ENCODE measurements at regions not wholly inside any gene's neighbourhood (a gene's known extent, or its start where the extent isn't known, plus 50 kb on each side); places are given as distances from the start of the nearest gene placed in this dataset.

GRCh38 chr3:71858503-71859122, 73.7 kb upstream of the PROK2 start:
- no peaks in the 10 kb centered on the region for H3K36me3 Mint-ChIP-seq
- no peak for TF ChIP-seq CTCF (IDR thresholded peaks at IDR 0.05; ENCODE audit: unreplicated experiment)
- H3K4me3 Mint-ChIP-seq: no peak overlapping the region
- H3K27ac Mint-ChIP-seq: no peak overlapping the region
- H3K9me3 Mint-ChIP-seq: peaks cover 16% of the 10 kb centered on the region
- H3K27me3 Mint-ChIP-seq (ENCODE audit: low read depth): peaks cover 6% of the 10 kb centered on the region
- no peak for DNase-seq (ENCODE audit: low spot score in 2 of 2, unreplicated experiment in 2 of 2)
- peaks cover 2% of the 10 kb centered on the region for H3K4me1 Mint-ChIP-seq

- Mint-ChIP-seq H3K27me3 (ENCODE audit: low read depth) (peaks cover 8% of the 10 kb centered on the region), H3K27ac (no peak overlapping the region), H3K4me1 (peaks cover 2% of the 10 kb centered on the region), H3K9me3 (peaks cover 16% of the 10 kb centered on the region), H3K36me3 (no peaks in the 10 kb centered on the region), H3K4me3 (no peak overlapping the region)
- no peak for TF ChIP-seq CTCF (IDR thresholded peaks at IDR 0.05; ENCODE audit: unreplicated experiment)
- DNase-seq (ENCODE audit: low spot score in 2 of 2, unreplicated experiment in 2 of 2): no peak
These were observed 73.0 kb upstream of the PROK2 start for GRCh38 chr3:71857956-71858355.

GRCh38 chr3:71854706-71855105, 69.8 kb upstream of the PROK2 start:
- peaks cover 2% of the 10 kb centered on the region for H3K4me1 Mint-ChIP-seq
- H3K9me3 Mint-ChIP-seq: peaks cover 2% of the 10 kb centered on the region
- peaks cover 15% of the 10 kb centered on the region for H3K27me3 Mint-ChIP-seq (ENCODE audit: low read depth)
- H3K4me3 Mint-ChIP-seq: no peak overlapping the region
- H3K27ac Mint-ChIP-seq: no peak overlapping the region
- H3K36me3 Mint-ChIP-seq: no peaks in the 10 kb centered on the region
- no peak for DNase-seq (ENCODE audit: low spot score in 2 of 2, unreplicated experiment in 2 of 2)
- no peak for TF ChIP-seq CTCF (IDR thresholded peaks at IDR 0.05; ENCODE audit: unreplicated experiment)

- peaks cover 2% of the 10 kb centered on the region for H3K4me1 Mint-ChIP-seq
- H3K9me3 Mint-ChIP-seq: peaks cover 8% of the 10 kb centered on the region
- H3K4me3 Mint-ChIP-seq: no peak overlapping the region
- H3K27ac Mint-ChIP-seq: no peak overlapping the region
- no peaks in the 10 kb centered on the region for H3K36me3 Mint-ChIP-seq
- DNase-seq (ENCODE audit: low spot score in 2 of 2, unreplicated experiment in 2 of 2): no peak
- no peak for TF ChIP-seq CTCF (IDR thresholded peaks at IDR 0.05; ENCODE audit: unreplicated experiment)
- H3K27me3 Mint-ChIP-seq (ENCODE audit: low read depth): peaks cover 13% of the 10 kb centered on the region
These were observed 69.1 kb upstream of the PROK2 start for GRCh38 chr3:71854096-71854495.

DNA sequence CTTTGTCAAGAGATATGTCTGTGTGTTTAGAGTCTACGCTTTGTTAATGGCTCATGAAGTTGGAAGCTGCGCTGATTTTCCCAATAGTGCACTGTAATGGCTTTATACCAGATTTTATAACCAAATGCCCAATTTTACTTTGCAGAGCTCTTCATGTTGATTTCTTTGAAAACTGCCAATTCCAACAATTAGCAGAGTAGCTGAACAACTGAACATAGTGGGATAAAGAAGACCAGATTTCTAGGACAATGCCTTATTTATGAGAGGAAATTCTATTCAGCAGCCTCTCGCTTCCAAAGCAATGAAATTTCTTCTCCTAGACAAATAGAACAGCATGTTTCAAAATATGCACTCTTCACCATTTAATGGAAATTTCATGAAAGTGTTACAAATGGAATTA, 66.9 kb upstream of the PROK2 start:
- Mint-ChIP-seq H3K27me3 (ENCODE audit: low read depth) (peaks cover 13% of the 10 kb centered on the region), H3K27ac (no peak overlapping the region), H3K36me3 (no peaks in the 10 kb centered on the region), H3K9me3 (peaks cover 8% of the 10 kb centered on the region), H3K4me1 (no peaks in the 10 kb centered on the region), H3K4me3 (no peak overlapping the region)
- no peak for TF ChIP-seq CTCF (IDR thresholded peaks at IDR 0.05; ENCODE audit: unreplicated experiment)
- no peak for DNase-seq (ENCODE audit: low spot score in 2 of 2, unreplicated experiment in 2 of 2)

- DNase-seq (ENCODE audit: low spot score in 2 of 2, unreplicated experiment in 2 of 2): no peak
- Mint-ChIP-seq H3K27ac (no peak overlapping the region), H3K9me3 (peaks cover 8% of the 10 kb centered on the region), H3K4me3 (no peak overlapping the region), H3K36me3 (no peaks in the 10 kb centered on the region), H3K4me1 (no peaks in the 10 kb centered on the region), H3K27me3 (ENCODE audit: low read depth) (peaks cover 18% of the 10 kb centered on the region)
- no peak for TF ChIP-seq CTCF (IDR thresholded peaks at IDR 0.05; ENCODE audit: unreplicated experiment)
These were observed 65.7 kb upstream of the PROK2 start for GRCh38 chr3:71850654-71851053.
